Mesendoderm (in vitro differentiated cells): ENCODE measurements at regions not wholly inside any gene's neighbourhood (a gene's known extent, or its start where the extent isn't known, plus 50 kb on each side); places are given as distances from the start of the nearest gene placed in this dataset.

Source experiments
- DNase-seq: peaks from one replicate; pipeline ENCODE4 v3.0.0; 2013
- H2AK5ac ChIP-seq: 2 replicates; pipeline ENCODE4 v1.6.1; 2013; ENCODE audit warnings: low read length, inconsistent platforms
- H2BK120ac ChIP-seq: 2 replicates; pipeline ENCODE4 v1.6.1; 2013; ENCODE audit warnings: low read depth, mild to moderate bottlenecking, low read length, moderate library complexity, mixed read lengths
- H2BK15ac ChIP-seq: replicated peaks from 2 replicates; pipeline ENCODE4 v1.6.1; 2013; ENCODE audit warnings: low read depth, mild to moderate bottlenecking, moderate library complexity
- H2BK5ac ChIP-seq: 2 replicates; pipeline ENCODE4 v1.6.1; 2013; ENCODE audit warnings: low read length, inconsistent platforms
- H3K18ac ChIP-seq: 2 replicates; pipeline ENCODE4 v1.6.1; 2013; ENCODE audit warnings: mild to moderate bottlenecking, low read length, mixed read lengths
- H3K23ac ChIP-seq: one replicate; pipeline ENCODE4 v1.6.1; 2013; ENCODE audit warnings: low read length
- H3K27ac ChIP-seq: 2 replicates; pipeline ENCODE4 v1.5.1; 2013; ENCODE audit warnings: low read depth, mild to moderate bottlenecking, inconsistent platforms, low read length, moderate library complexity
- H3K27me3 ChIP-seq: 2 replicates; pipeline ENCODE4 v1.6.1; 2013; ENCODE audit warnings: low read length, control low read depth, mild to moderate bottlenecking, inconsistent platforms; ENCODE audit not compliant: insufficient read depth, poor library complexity
- H3K36me3 ChIP-seq: 2 replicates; pipeline ENCODE4 v1.6.1; 2013; ENCODE audit warnings: low read length, inconsistent platforms; ENCODE audit not compliant: control insufficient read depth, insufficient read depth
- H3K4ac ChIP-seq: one replicate; pipeline ENCODE4 v1.6.1; 2013; ENCODE audit warnings: low read depth, mild to moderate bottlenecking, low read length, moderate library complexity
- H3K4me1 ChIP-seq: 2 replicates; pipeline ENCODE4 v1.6.1; 2013; ENCODE audit warnings: low read depth, low read length, inconsistent platforms; ENCODE audit not compliant: control insufficient read depth
- H3K4me2 ChIP-seq: 2 replicates; pipeline ENCODE4 v1.6.1; 2013; ENCODE audit warnings: low read length
- H3K4me3 ChIP-seq: 2 replicates; pipeline ENCODE4 v1.5.1; 2013; ENCODE audit warnings: mild to moderate bottlenecking, low read length
- H3K56ac ChIP-seq: one replicate; pipeline ENCODE4 v1.6.1; 2013; ENCODE audit warnings: low read length
- H3K79me1 ChIP-seq: 2 replicates; pipeline ENCODE4 v1.6.1; 2013; ENCODE audit warnings: low read length, inconsistent platforms
- H3K79me2 ChIP-seq: 2 replicates; pipeline ENCODE4 v1.6.1; 2013; ENCODE audit warnings: mild to moderate bottlenecking, low read length; ENCODE audit not compliant: control insufficient read depth, insufficient read depth
- H3K9ac ChIP-seq: 2 replicates; pipeline ENCODE4 v1.6.1; 2013; ENCODE audit warnings: low read length, inconsistent platforms
- H4K5ac ChIP-seq: one replicate; pipeline ENCODE4 v1.6.1; 2013; ENCODE audit warnings: low read length
- H4K8ac ChIP-seq: one replicate; pipeline ENCODE4 v1.6.1; 2013; ENCODE audit warnings: low read depth, mild to moderate bottlenecking, control low read depth, low read length, moderate library complexity
- WGBS: extraction: QIAGEN DNeasy Blood & Tissue Kit; methylation state at CpG from one replicate; pipeline ENCODE4 v1.1.7; 2013; ENCODE audit warnings: low lambda C conversion rate, missing lambda C conversion rate; ENCODE audit not compliant: insufficient coverage; ENCODE audit errors: extremely low coverage; 5-methylcytosine and 5-hydroxymethylcytosine counted together

- no peak overlapping the region for H3K4me3 ChIP-seq
- H3K27me3 ChIP-seq, result no peaks in the 10 kb centered on the region
Observed at GRCh38 chr9:692636-693129, 148.8 kb upstream of the DMRT1 start.

GRCh38 chr9:693201-694091, 148.1 kb upstream of the DMRT1 start:
- Histone ChIP-seq H2BK5ac (no peak overlapping the region), H3K36me3 (no peaks in the 10 kb centered on the region), H3K4me1 (peaks cover 9% of the 10 kb centered on the region), H3K27me3 (no peaks in the 10 kb centered on the region), H3K4me3 (no peak overlapping the region), H3K79me1 (no peaks in the 10 kb centered on the region), H3K56ac (peak overlapping the region; percentile 59), H3K4me2 (no peak overlapping the region), H2BK120ac (no peak overlapping the region), H3K23ac (no peak overlapping the region), H2AK5ac (no peak overlapping the region), H4K5ac (no peak overlapping the region), H3K9ac (peak overlapping the region; percentile 33), H3K18ac (peak overlapping the region; percentile 71), H3K4ac (no peak overlapping the region), H2BK15ac (no peak overlapping the region), H3K27ac (no peak overlapping the region), H3K79me2 (no peaks in the 10 kb centered on the region), H4K8ac (no peak overlapping the region)
- WGBS, result no CpG with 5 or more reads among the region's 6 CpGs
- DNase-seq, result peak; percentile 42

More at GRCh38 chr9:692636-693129, 148.8 kb upstream of the DMRT1 start:
- Histone ChIP-seq H2BK5ac (no peak overlapping the region), H3K23ac (no peak overlapping the region), H2BK15ac (no peak overlapping the region), H3K79me1 (no peaks in the 10 kb centered on the region), H3K79me2 (no peaks in the 10 kb centered on the region), H3K9ac (no peak overlapping the region), H4K5ac (no peak overlapping the region), H4K8ac (no peak overlapping the region), H3K4me1 (peaks cover 9% of the 10 kb centered on the region), H3K4ac (no peak overlapping the region), H2AK5ac (no peak overlapping the region), H3K18ac (no peak overlapping the region), H3K56ac (no peak overlapping the region), H2BK120ac (no peak overlapping the region), H3K36me3 (no peaks in the 10 kb centered on the region), H3K4me2 (no peak overlapping the region), H3K27ac (no peak overlapping the region)
- WGBS, result no CpG with 5 or more reads among the region's 4 CpGs
- DNase-seq, result no peak

- Histone ChIP-seq H2BK5ac (no peak overlapping the region), H3K4me3 (no peak overlapping the region), H3K18ac (no peak overlapping the region), H3K36me3 (no peaks in the 10 kb centered on the region), H2AK5ac (no peak overlapping the region), H3K79me1 (no peaks in the 10 kb centered on the region), H2BK15ac (peak overlapping the region; percentile 1), H3K27me3 (no peaks in the 10 kb centered on the region), H4K5ac (no peak overlapping the region), H3K4me2 (no peak overlapping the region), H3K23ac (no peak overlapping the region), H3K4ac (no peak overlapping the region), H3K79me2 (no peaks in the 10 kb centered on the region), H3K4me1 (peaks cover 9% of the 10 kb centered on the region), H3K56ac (no peak overlapping the region), H3K9ac (no peak overlapping the region), H3K27ac (no peak overlapping the region), H2BK120ac (no peak overlapping the region), H4K8ac (no peak overlapping the region)
- DNase-seq, result no peak
- WGBS, result no CpG with 5 or more reads among the region's 1 CpG
Observed at GRCh38 chr9:694092-694402, 147.4 kb upstream of the DMRT1 start.

DNA sequence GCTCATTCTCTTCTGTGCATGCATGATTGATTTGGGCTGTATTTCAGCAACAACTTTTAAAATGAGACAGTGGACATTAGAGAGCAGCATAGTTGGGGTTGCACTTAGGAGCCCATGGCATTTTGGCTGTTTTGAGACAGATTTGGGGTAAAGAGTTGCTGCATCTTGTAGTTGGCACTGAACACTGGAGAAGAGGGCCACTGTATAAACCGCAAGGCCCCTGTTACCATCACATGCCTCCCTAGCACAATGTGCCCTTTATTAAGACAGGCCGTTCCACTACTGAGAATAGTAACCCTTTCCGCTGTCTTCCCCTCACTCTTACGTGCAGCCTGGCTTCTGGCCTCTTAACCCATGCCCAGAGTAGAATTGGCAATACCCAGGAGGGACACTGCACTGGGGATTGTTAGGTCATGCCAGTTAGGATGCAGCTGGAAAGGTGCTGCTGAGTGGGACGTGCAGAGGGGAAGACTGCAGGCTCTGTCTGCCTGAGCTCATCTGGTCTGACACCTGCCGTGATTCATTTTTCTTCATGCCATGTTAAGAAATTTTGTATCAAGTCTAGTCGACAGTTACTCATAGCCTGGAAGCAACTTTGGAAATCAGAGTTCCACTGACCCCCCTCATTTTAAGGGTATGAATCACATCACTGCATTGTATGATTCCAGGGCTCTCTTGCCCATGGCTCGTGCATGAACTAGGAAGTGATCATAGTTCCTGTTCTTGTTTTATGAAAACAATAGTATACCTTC, 146.9 kb upstream of the DMRT1 start:
- Histone ChIP-seq H3K4me2 (no peak overlapping the region), H3K4me3 (no peak overlapping the region), H3K4ac (no peak overlapping the region), H3K4me1 (peaks cover 5% of the 10 kb centered on the region), H3K79me1 (no peaks in the 10 kb centered on the region), H2BK15ac (peak overlapping the region; percentile 1), H4K8ac (no peak overlapping the region), H3K79me2 (no peaks in the 10 kb centered on the region), H3K27me3 (no peaks in the 10 kb centered on the region), H3K18ac (no peak overlapping the region), H3K23ac (no peak overlapping the region), H2BK5ac (no peak overlapping the region), H4K5ac (no peak overlapping the region), H3K27ac (no peak overlapping the region), H3K9ac (no peak overlapping the region), H3K36me3 (no peaks in the 10 kb centered on the region), H2AK5ac (peak overlapping the region; percentile 45), H3K56ac (peak overlapping the region; percentile 22), H2BK120ac (no peak overlapping the region)
- DNase-seq, result no peak
- no CpG with 5 or more reads among the region's 8 CpGs for WGBS

- H3K27ac ChIP-seq, result no peak overlapping the region
Observed at GRCh38 chr9:695252-695651, 146.2 kb upstream of the DMRT1 start.

More at GRCh38 chr9:695252-695651, 146.2 kb upstream of the DMRT1 start:
- Histone ChIP-seq H3K4me1 (peaks cover 5% of the 10 kb centered on the region), H2BK15ac (no peak overlapping the region), H3K4me3 (no peak overlapping the region), H3K27me3 (no peaks in the 10 kb centered on the region), H2BK5ac (no peak overlapping the region), H2BK120ac (no peak overlapping the region), H2AK5ac (no peak overlapping the region), H3K4ac (no peak overlapping the region), H3K18ac (no peak overlapping the region), H3K79me1 (no peaks in the 10 kb centered on the region), H3K23ac (no peak overlapping the region), H3K56ac (no peak overlapping the region), H4K5ac (no peak overlapping the region), H3K79me2 (no peaks in the 10 kb centered on the region), H4K8ac (no peak overlapping the region), H3K4me2 (no peak overlapping the region), H3K9ac (no peak overlapping the region), H3K36me3 (no peaks in the 10 kb centered on the region)
- DNase-seq, result no peak
- WGBS, result no CpG with 5 or more reads among the region's 4 CpGs
